ENCODE measurements at regions not wholly inside any gene's neighbourhood (a gene's known extent, or its start where the extent isn't known, plus 50 kb on each side); places are given as distances from the start of the nearest gene placed in this dataset.

DNA sequence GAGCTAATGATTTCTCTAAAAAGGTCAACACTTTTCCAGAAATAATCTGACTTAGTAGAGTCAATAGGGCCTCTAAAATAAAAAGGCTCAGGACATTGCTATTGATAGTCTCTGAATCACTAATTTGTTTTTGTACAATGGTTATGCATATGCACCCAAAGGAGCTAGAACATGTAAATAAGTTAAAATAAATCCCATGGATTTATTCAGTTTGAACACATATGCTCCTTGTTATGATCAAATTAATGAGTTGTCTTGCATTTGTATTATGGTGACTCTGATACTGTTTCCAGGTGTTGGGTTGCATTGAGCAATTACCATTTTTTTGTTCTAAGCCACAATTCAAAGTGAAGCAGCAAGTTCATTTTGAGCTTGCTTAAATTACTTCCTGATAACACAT, 276.0 kb upstream of the TUSC1 start:
- ChIA-PET CTCF (interaction anchor here (1.7 kb wide), 1 partner anchor 11 kb away, joined by 5 read pairs; no protein-coding TSS in a partner anchor), POLR2A (no interaction called here)
- no peak for TF ChIP-seq CTCF (IDR thresholded peaks at IDR 0.05; ENCODE audit: unreplicated experiment)
- intact Hi-C loops (cut with micrococcal nuclease): no loop called here
- no peaks in the 10 kb centered on the region for H3K4me1 Mint-ChIP-seq (ENCODE audit: insufficient read depth, unreplicated experiment)
- no peak overlapping the region for H3K27ac Mint-ChIP-seq (ENCODE audit: low read depth, unreplicated experiment)
- no peaks in the 10 kb centered on the region for H3K36me3 Mint-ChIP-seq (ENCODE audit: insufficient read depth, unreplicated experiment)
- no TSS peak for BruUV-seq (replicated peaks)
- no peaks in the 10 kb centered on the region for H3K27me3 Mint-ChIP-seq (ENCODE audit: insufficient read depth, unreplicated experiment)
- DNase-seq (ENCODE audit: unreplicated experiment): no peak
- H3K4me3 Mint-ChIP-seq (ENCODE audit: unreplicated experiment): no peak overlapping the region
- H3K9me3 Mint-ChIP-seq (ENCODE audit: unreplicated experiment): peaks cover 13% of the 10 kb centered on the region

DNA sequence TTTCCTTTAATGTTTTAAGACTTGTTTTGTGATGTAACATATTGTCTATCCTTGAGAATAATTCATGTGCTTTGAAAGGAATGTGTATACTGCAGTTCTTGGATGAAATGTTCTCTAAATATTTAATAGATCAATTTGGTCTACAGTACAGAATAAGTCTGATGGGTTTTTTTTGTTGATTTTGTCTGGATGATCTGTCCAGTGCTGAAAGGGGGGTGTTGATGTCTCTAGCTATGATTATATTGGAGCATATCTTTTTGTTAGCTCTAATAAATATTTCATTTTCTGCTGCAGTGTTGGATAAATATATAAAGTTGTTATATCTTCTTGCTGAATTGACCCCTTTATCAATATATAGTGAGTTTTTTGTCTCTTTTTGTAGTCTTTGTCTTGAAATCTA, 269.9 kb upstream of the TUSC1 start:
- BruUV-seq (replicated peaks): no TSS peak
- no peak for TF ChIP-seq CTCF (IDR thresholded peaks at IDR 0.05; ENCODE audit: unreplicated experiment)
- intact Hi-C loops (cut with micrococcal nuclease): no loop called here
- DNase-seq (ENCODE audit: unreplicated experiment): no peak
- Mint-ChIP-seq H3K27me3 (ENCODE audit: insufficient read depth, unreplicated experiment) (no peaks in the 10 kb centered on the region), H3K9me3 (ENCODE audit: unreplicated experiment) (peaks cover 6% of the 10 kb centered on the region), H3K27ac (ENCODE audit: low read depth, unreplicated experiment) (no peak overlapping the region), H3K4me1 (ENCODE audit: insufficient read depth, unreplicated experiment) (no peaks in the 10 kb centered on the region), H3K4me3 (ENCODE audit: unreplicated experiment) (no peak overlapping the region), H3K36me3 (ENCODE audit: insufficient read depth, unreplicated experiment) (no peaks in the 10 kb centered on the region)
- ChIA-PET POLR2A (no interaction called here), CTCF (no interaction called here)

DNA sequence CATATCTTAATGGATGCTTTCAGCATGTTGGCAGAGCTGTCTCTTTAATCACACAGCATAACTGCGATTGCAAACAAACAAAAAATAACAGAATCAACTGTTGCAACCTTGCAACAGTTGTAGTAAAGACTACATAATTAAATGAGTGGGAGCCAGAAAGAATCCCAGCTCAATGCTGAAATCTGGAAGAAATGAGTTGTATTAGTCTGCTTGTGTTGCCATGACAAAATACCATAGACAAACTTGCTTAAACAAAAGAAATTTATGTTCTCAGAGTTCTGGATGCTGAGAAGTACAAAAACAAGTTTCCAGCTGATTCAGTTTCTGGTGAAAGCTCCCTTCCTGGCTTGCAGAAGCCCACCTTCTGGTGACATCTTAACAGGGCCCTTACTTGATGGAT, 260.9 kb upstream of the TUSC1 start:
- intact Hi-C loops (cut with micrococcal nuclease): no loop called here
- TF ChIP-seq CTCF (IDR thresholded peaks at IDR 0.05; ENCODE audit: unreplicated experiment): no peak
- DNase-seq (ENCODE audit: unreplicated experiment): no peak
- H3K4me1 Mint-ChIP-seq (ENCODE audit: insufficient read depth, unreplicated experiment): no peaks in the 10 kb centered on the region
- H3K27ac Mint-ChIP-seq (ENCODE audit: low read depth, unreplicated experiment): no peak overlapping the region
- no peaks in the 10 kb centered on the region for H3K27me3 Mint-ChIP-seq (ENCODE audit: insufficient read depth, unreplicated experiment)
- ChIA-PET POLR2A (no interaction called here), CTCF (no interaction called here)
- no peak overlapping the region for H3K4me3 Mint-ChIP-seq (ENCODE audit: unreplicated experiment)
- no peaks in the 10 kb centered on the region for H3K36me3 Mint-ChIP-seq (ENCODE audit: insufficient read depth, unreplicated experiment)
- BruUV-seq (replicated peaks): no TSS peak
- no peaks in the 10 kb centered on the region for H3K9me3 Mint-ChIP-seq (ENCODE audit: unreplicated experiment)

- BruUV-seq (replicated peaks): no TSS peak
- TF ChIP-seq CTCF (IDR thresholded peaks at IDR 0.05; ENCODE audit: unreplicated experiment): no peak
- no peaks in the 10 kb centered on the region for H3K27me3 Mint-ChIP-seq (ENCODE audit: insufficient read depth, unreplicated experiment)
- H3K36me3 Mint-ChIP-seq (ENCODE audit: insufficient read depth, unreplicated experiment): no peaks in the 10 kb centered on the region
- POLR2A ChIA-PET: no interaction called here
- peaks cover 7% of the 10 kb centered on the region for H3K9me3 Mint-ChIP-seq (ENCODE audit: unreplicated experiment)
- DNase-seq (ENCODE audit: unreplicated experiment): no peak
- no peak overlapping the region for H3K27ac Mint-ChIP-seq (ENCODE audit: low read depth, unreplicated experiment)
- intact Hi-C loops (cut with micrococcal nuclease): no loop called here
- CTCF ChIA-PET: no interaction called here
- no peaks in the 10 kb centered on the region for H3K4me1 Mint-ChIP-seq (ENCODE audit: insufficient read depth, unreplicated experiment)
- H3K4me3 Mint-ChIP-seq (ENCODE audit: unreplicated experiment): no peak overlapping the region
These were observed 257.8 kb upstream of the TUSC1 start for GRCh38 chr9:25936031-25936430.

Measured in MCF 10A (cell line).